Memory B cell (primary cell): ENCODE measurements at regions not wholly inside any gene's neighbourhood (a gene's known extent, or its start where the extent isn't known, plus 50 kb on each side); places are given as distances from the start of the nearest gene placed in this dataset.
"Not testable (repeated sequence)": the region's sequence is repeated elsewhere in the genome, so short reads cannot be mapped to it uniquely, and the experiment has no call there.

Experiments used
- ATAC-seq: fragments of 150-1000 bp; cut with Tn5 transposase; 2 replicates; pipeline ENCODE4 v1.10.0; 2021; ENCODE audit warnings: low read depth, mild to moderate bottlenecking, moderate library complexity
- DNase-seq, 2 donors: peaks; one replicate each; pipeline ENCODE4 v3.0.0; 2022; ENCODE audit warnings: low spot score in 2 of 2
- H3K27ac Mint-ChIP-seq: one replicate; pipeline ENCODE4 v1.8.0; 2022; ENCODE audit warnings: mild to moderate bottlenecking, moderate library complexity, mixed read lengths
- H3K27me3 Mint-ChIP-seq: one replicate; pipeline ENCODE4 v1.8.0; 2022; ENCODE audit warnings: mixed read lengths
- H3K36me3 Mint-ChIP-seq: one replicate; pipeline ENCODE4 v1.8.0; 2022; ENCODE audit warnings: mild to moderate bottlenecking, mixed read lengths
- H3K4me1 Mint-ChIP-seq: one replicate; pipeline ENCODE4 v1.8.0; 2022; ENCODE audit warnings: mixed read lengths
- H3K4me3 Mint-ChIP-seq: one replicate; pipeline ENCODE4 v1.8.0; 2022; ENCODE audit warnings: mild to moderate bottlenecking, moderate library complexity, mixed read lengths
- H3K9me3 Mint-ChIP-seq: one replicate; pipeline ENCODE4 v1.8.0; 2022; ENCODE audit warnings: mixed read lengths

DNA sequence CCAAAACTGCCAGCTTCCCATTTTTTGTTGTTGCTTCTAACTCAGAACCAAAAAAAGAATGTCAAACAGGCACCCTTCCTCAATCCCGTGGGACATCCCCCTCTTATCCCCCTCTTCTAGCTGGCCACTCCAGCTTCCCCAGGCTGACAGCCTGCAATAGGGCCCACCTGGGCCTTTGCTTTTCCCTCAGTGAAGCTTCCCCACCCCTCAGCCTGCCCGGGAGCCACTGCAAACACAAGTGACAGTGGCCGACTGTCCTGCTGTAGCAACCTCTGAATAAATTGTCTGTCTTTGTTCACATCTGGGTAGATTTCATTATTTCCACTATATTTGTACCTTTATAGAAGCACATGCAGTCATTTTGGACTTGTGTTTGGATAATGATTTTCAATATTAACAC lies 245.3 kb downstream of the GADD45G start:
- Mint-ChIP-seq H3K9me3 (no peaks in the 10 kb centered on the region), H3K36me3 (no peaks in the 10 kb centered on the region), H3K4me3 (no peak overlapping the region), H3K27ac (no peak overlapping the region), H3K27me3 (peaks cover 15% of the 10 kb centered on the region), H3K4me1 (peaks cover 3% of the 10 kb centered on the region)
- ATAC-seq (no peak), DNase-seq (no peak)

DNA sequence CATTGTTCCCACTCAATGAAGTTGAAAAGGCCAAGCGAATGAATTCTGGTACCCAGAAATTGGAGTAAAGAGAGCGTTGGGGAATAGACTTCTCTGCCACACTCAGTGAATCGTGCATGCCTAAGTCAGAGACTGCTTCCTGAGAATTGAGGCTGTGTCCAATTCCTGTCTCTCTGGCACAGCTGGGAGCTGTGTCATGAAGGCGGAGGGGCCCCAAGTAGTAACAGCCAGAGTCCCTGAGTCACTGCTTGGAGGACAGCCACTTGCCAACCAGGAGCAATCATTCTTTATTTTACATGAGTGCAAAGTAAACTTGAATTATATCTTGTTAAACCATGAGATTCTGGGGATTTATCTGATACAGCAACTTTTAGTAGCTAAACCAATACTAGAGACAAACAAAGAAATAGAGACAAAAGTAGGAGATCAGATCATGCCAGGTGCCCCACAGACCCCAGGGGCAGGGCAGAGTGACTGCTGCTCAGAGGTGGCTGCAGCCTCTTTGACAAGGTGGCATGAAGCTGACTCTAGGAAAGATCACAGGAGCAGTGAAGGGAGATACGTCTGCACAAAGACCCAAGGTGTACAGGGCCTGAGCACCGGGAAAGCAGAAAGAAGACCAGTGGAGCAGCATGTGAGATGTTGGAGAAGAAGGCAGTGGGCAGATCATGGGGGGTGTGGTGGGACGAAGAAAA lies 246.0 kb downstream of the GADD45G start:
- H3K27me3 Mint-ChIP-seq: peaks cover 14% of the 10 kb centered on the region
- H3K36me3 Mint-ChIP-seq: no peaks in the 10 kb centered on the region
- no peaks in the 10 kb centered on the region for H3K9me3 Mint-ChIP-seq
- DNase-seq (no peak), ATAC-seq (no peak)
- H3K4me3 Mint-ChIP-seq: no peak overlapping the region
- peaks cover 3% of the 10 kb centered on the region for H3K4me1 Mint-ChIP-seq
- no peak overlapping the region for H3K27ac Mint-ChIP-seq

DNA sequence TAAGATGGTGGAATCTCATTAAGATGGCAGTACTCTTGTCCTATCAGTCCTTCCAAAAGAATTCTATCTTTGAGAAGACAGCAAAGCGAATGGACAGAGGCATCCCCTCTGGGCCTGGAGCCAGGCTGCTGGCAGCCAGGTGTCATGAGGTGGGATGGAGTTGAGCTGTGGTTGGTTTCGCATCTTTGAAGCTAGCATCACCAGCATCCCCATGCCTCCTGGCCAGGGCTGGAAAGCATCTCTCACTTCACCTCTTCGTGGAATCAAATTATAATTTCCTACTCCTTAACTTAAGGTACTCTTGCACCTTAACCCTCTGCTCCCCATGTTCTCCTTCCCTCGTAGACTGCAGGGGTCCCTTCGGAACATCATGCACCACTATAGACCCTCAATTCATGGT lies 248.3 kb downstream of the GADD45G start:
- ATAC-seq: no peak
- DNase-seq: no peak
- H3K9me3 Mint-ChIP-seq: no peaks in the 10 kb centered on the region
- H3K4me1 Mint-ChIP-seq: peaks cover 3% of the 10 kb centered on the region
- H3K27me3 Mint-ChIP-seq: peaks cover 15% of the 10 kb centered on the region
- no peak overlapping the region for H3K4me3 Mint-ChIP-seq
- no peak overlapping the region for H3K27ac Mint-ChIP-seq
- no peaks in the 10 kb centered on the region for H3K36me3 Mint-ChIP-seq

DNA sequence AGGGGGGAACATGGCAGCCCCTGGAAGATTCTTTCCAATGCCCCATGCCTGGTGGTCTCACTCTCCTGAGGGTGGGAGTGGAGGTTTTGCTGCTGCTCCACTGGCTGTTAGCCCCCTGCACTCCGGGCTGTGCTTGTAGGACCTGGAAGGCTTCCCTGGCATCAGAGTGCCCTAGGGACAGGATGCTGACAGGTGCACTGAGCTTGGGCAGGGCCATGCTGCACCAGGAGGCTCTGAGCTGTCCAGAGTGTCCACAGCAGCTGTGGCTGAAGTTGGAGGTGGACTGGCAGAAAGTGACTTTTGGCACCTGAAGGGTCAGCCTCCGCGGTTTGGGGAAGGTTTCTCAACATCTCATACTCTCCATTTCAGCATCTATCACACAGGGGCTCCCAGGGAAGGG lies 249.1 kb downstream of the GADD45G start:
- H3K9me3 Mint-ChIP-seq: no peaks in the 10 kb centered on the region
- H3K27ac Mint-ChIP-seq: no peak overlapping the region

DNA sequence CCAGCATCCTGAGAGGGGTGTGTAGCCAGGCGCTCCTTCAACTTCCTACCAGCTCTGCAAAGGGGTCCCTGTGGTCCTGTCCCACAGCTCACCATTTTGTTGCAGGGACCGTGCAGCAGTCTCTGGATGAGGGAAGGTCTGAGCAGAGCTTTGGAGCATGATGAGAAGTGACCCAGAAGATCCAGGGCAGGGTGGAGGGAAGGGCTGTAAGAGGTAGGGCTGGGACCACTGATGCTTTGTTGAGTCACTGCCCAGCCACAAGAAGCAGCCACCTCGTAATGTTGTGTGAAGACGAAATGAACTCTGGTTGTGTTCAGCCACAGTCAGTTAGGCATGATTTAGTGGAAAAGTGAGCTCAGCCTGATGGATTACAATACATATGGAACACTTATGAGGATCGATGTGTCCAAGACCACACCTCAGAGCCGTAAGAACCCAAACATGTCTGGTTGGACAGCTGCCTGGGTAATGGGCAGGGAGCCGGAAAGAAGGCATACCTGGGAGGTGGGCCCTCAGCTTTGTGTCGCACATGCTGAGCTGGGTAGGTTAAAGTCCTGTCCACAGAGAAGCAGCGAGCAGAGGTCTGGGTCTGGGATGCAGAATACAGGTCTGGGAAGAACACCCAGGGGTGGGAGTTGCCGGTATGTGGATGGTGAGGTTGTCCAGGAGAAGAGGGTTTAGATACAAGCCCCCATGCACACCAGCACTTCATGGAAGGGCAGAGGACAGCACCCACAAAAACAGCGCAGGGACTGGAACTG lies 250.1 kb downstream of the GADD45G start:
- H3K9me3 Mint-ChIP-seq: no peaks in the 10 kb centered on the region
- H3K4me1 Mint-ChIP-seq: peaks cover 5% of the 10 kb centered on the region
- H3K4me3 Mint-ChIP-seq: no peak overlapping the region
- peaks cover 9% of the 10 kb centered on the region for H3K27me3 Mint-ChIP-seq
- no peak for DNase-seq
- no peak for ATAC-seq
- H3K36me3 Mint-ChIP-seq: no peaks in the 10 kb centered on the region
- no peak overlapping the region for H3K27ac Mint-ChIP-seq

More for the DNA sequence above, 249.1 kb downstream of the GADD45G start:
- peaks cover 12% of the 10 kb centered on the region for H3K27me3 Mint-ChIP-seq
- H3K4me3 Mint-ChIP-seq: no peak overlapping the region
- H3K36me3 Mint-ChIP-seq: no peaks in the 10 kb centered on the region
- no peak for DNase-seq
- H3K4me1 Mint-ChIP-seq: peaks cover 5% of the 10 kb centered on the region
- no peak for ATAC-seq

DNA sequence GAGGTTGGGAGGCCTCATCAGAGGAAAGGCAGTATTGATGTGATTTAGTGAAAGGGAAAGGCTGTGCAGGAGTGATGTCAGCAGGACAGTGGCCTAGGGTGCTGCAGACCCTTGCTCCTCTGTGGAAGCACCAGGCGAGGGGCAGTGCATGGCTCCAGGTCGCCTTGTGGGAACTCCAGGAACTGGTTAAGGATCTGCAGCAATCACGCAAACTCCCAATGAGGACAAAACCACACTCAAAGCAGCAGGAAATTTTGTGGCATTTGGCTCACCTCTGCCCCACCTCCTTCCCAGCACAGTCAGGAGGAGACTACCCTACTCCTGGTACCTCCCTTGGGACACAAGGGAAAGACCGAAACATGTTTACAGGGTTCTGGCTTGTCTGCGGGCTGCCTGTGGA lies 251.5 kb downstream of the GADD45G start:
- not testable (repeated sequence) for H3K36me3 Mint-ChIP-seq, H3K4me1 Mint-ChIP-seq

DNA sequence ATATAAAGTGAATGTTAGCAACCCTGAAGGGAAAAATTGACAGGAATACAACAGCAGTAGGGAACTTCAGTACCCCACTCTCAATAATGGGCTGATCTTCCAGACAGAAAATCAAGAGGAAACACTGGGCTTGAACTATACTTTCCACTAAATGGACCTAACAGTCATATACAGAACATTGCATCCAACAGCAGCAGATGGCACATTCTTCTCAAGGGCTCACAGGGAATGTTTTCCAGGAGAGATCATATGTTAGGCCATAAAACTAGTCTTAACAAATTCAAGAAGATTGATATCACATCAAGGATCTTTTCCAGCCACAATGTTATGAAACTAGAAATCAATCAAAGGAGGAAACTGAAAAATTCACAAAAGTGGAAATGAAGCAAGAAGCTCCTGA lies 252.1 kb downstream of the GADD45G start:
- not testable (repeated sequence) for H3K27me3 Mint-ChIP-seq, H3K9me3 Mint-ChIP-seq, H3K36me3 Mint-ChIP-seq, H3K4me3 Mint-ChIP-seq, DNase-seq, ATAC-seq, H3K4me1 Mint-ChIP-seq, H3K27ac Mint-ChIP-seq

More for the DNA sequence above, 251.5 kb downstream of the GADD45G start:
- H3K27me3 Mint-ChIP-seq, H3K27ac Mint-ChIP-seq, H3K9me3 Mint-ChIP-seq, ATAC-seq, DNase-seq, H3K4me3 Mint-ChIP-seq: not testable (repeated sequence)

DNA sequence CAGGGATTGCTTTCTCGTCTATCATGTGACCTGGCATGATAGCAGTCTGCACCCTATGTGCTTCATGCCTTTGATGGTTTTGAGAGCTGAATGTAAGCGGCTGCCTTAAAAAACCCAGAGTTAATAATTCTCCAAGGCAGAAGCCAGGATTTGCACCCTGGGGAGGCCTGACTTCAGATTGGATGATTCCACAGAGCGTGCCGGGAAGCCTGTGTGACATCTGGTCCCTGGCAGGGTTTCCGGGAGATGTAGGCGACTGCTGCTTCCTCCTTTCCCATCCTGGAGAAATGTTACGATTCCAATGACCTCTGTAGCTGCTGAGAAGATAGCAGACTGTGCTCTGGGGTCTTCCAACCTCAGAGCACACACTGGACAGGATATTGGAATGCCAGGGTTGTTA lies 255.0 kb downstream of the GADD45G start:
- not testable (repeated sequence) for H3K36me3 Mint-ChIP-seq, H3K4me1 Mint-ChIP-seq, H3K4me3 Mint-ChIP-seq, H3K9me3 Mint-ChIP-seq, H3K27me3 Mint-ChIP-seq, ATAC-seq, H3K27ac Mint-ChIP-seq, DNase-seq

DNA sequence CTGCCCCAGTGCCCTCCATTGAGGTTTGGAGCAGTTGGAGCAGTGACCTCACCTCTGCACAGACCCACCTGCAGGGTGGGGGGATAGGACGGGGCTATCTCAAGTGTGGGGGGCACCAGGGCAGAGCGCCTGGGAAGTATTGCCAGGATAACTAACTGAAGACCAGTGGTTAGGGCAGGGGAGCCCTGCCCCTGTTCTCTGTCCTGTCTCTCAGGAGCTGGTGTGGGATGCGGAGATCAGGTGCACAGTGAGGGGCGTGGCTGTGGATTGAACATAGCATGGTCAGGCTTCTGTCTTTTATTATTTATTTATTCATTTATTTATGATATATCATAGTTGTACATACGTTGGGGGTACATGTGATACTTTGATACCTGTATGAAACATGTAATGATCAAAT lies 256.6 kb downstream of the GADD45G start:
- H3K27me3 Mint-ChIP-seq, DNase-seq, H3K9me3 Mint-ChIP-seq, H3K4me1 Mint-ChIP-seq, H3K27ac Mint-ChIP-seq, ATAC-seq, H3K4me3 Mint-ChIP-seq, H3K36me3 Mint-ChIP-seq: not testable (repeated sequence)

DNA sequence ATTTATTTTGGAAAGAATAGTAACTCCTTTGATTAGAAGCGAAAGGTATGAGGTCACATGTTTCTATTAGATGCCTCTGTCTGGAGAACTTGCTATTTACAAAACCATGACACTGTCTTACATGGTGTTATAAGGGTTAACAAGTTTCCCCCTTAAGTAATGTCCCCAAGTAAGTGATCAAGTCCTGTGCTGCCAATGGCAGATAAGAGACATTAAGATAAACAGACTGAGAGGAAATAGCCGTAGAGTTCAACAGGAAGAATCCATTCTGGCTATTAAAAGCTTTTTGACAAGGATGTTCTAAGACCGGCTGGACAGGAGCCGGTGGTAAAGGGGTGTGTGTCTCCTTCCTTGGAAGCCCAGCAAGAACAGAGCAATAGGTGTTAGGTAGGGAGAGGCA lies 257.5 kb downstream of the GADD45G start:
- Mint-ChIP-seq H3K27me3 (peaks cover 7% of the 10 kb centered on the region), H3K27ac (no peak overlapping the region)
- ATAC-seq: no peak

DNA sequence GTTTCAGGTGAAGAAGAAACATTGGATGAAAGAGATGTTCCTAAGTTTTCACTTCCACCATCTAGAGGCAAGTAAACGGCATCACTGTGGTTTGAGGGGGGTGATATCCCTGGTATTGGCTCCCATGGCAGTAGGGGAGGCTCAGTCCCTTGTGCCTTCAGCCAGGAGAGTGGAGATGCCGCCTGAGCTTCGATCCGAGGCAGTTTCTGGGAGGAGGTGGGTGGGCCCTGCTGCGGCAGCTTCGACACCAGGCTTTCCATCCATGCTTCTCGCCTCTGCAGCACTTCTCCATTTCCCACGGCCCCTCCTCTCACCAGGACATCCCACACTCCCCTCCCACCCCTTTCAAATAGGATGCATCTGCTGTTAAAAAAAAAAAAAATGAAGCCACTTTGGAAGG lies 258.3 kb downstream of the GADD45G start:
- Mint-ChIP-seq H3K4me1 (peaks cover 5% of the 10 kb centered on the region), H3K27me3 (peaks cover 5% of the 10 kb centered on the region), H3K36me3 (no peaks in the 10 kb centered on the region), H3K4me3 (no peak overlapping the region), H3K9me3 (no peaks in the 10 kb centered on the region), H3K27ac (no peak overlapping the region)
- DNase-seq: no peak
- ATAC-seq: no peak

More for the DNA sequence above, 257.5 kb downstream of the GADD45G start:
- H3K9me3 Mint-ChIP-seq: no peaks in the 10 kb centered on the region
- no peak overlapping the region for H3K4me3 Mint-ChIP-seq
- DNase-seq: no peak
- no peaks in the 10 kb centered on the region for H3K36me3 Mint-ChIP-seq
- peaks cover 5% of the 10 kb centered on the region for H3K4me1 Mint-ChIP-seq

DNA sequence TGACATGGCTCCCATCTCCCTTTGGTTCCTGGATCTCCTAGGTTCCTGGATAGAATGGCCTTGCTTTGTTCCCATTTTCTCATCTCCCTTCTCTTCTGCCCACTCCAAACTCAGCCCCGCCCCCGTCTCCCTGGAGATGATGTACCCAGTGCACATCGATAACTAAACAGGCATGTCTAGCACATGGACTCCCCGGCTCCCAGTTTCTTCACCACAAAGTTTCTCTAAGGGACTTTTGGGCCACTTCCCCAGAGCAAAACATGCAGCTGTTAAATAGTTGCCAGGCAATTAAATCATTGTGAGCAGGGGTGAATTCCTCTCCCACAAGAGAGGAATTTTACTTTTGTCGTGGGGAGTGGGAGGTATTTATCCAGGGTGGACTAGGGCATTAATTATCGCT lies 259.0 kb downstream of the GADD45G start:
- Mint-ChIP-seq H3K36me3 (no peaks in the 10 kb centered on the region), H3K27ac (no peak overlapping the region), H3K4me3 (no peak overlapping the region), H3K4me1 (peaks cover 3% of the 10 kb centered on the region), H3K27me3 (peaks cover 4% of the 10 kb centered on the region), H3K9me3 (no peaks in the 10 kb centered on the region)
- ATAC-seq (no peak), DNase-seq (no peak)

DNA sequence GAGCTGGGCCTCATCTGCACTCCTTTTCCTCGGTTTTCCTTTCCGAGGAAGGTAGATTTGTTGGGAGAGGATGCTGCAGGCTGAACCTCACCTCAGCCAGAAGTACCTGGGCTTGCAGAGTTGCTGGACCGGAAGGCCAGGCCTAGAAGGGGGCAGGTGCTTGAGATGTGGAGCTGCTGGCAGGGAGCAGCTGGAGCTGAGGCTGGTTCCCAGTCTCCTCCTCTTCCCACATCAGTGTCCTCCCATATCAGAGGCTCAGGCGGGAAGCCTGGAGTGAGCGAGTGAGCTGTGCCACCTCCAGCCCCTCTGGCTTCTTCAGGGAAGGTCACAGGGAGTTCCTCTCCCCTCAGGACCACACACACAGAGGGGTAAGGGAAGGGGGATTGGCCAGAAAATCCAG lies 259.4 kb downstream of the GADD45G start:
- H3K9me3 Mint-ChIP-seq: no peaks in the 10 kb centered on the region
- H3K36me3 Mint-ChIP-seq: no peaks in the 10 kb centered on the region
- H3K4me1 Mint-ChIP-seq: no peaks in the 10 kb centered on the region
- no peak overlapping the region for H3K27ac Mint-ChIP-seq
- no peak for ATAC-seq
- H3K27me3 Mint-ChIP-seq: peaks cover 4% of the 10 kb centered on the region
- no peak for DNase-seq
- H3K4me3 Mint-ChIP-seq: no peak overlapping the region

DNA sequence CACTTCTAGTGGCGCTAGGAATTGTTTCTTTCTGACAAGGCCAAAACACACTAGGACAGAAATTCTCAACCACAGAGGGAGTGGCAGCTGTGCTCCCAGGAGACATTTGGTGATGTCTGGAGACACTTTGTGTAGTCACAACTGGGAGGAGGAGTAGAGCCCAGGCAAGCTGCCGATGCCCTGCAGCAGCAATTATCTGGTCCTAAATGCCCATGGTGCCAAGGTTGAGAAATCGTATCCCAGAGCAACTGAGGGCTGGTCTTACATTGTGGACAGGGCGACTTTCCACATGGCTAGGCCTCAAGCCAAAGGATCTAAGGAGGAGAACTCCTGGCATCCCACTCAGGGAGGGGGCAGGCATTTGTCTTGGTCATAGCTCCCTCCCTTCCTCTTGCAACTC lies 259.9 kb downstream of the GADD45G start:
- no peaks in the 10 kb centered on the region for H3K9me3 Mint-ChIP-seq
- no peaks in the 10 kb centered on the region for H3K4me1 Mint-ChIP-seq
- no peak for ATAC-seq
- no peaks in the 10 kb centered on the region for H3K36me3 Mint-ChIP-seq
- DNase-seq: no peak
- H3K4me3 Mint-ChIP-seq: no peak overlapping the region
- peaks cover 4% of the 10 kb centered on the region for H3K27me3 Mint-ChIP-seq
- H3K27ac Mint-ChIP-seq: no peak overlapping the region

DNA sequence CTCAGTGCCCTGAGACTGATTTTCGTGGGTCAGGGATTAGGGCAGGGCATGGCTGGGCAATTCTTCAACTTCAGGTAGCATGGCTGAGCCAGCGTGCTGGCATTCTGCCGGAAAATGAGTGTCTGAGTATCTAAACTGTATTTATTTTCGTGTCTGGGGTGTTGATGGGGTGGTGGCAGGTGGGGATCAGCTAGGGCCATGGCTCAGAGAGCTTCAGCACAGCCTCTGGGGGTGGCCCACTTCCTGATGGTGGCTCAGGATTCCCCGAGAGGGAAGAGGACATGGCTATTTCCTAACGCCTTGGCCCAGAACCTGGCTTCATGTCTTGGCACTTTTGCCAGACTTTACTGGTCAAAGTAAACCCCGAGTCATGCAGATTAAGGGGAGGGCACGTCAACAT lies 260.5 kb downstream of the GADD45G start:
- no peaks in the 10 kb centered on the region for H3K9me3 Mint-ChIP-seq
- no peak for DNase-seq
- peaks cover 4% of the 10 kb centered on the region for H3K27me3 Mint-ChIP-seq
- no peaks in the 10 kb centered on the region for H3K36me3 Mint-ChIP-seq
- no peak overlapping the region for H3K4me3 Mint-ChIP-seq
- no peak for ATAC-seq
- H3K4me1 Mint-ChIP-seq: peaks cover 4% of the 10 kb centered on the region
- H3K27ac Mint-ChIP-seq: no peak overlapping the region
